ENCODE measurements at regions not wholly inside any gene's neighbourhood (a gene's known extent, or its start where the extent isn't known, plus 50 kb on each side); places are given as distances from the start of the nearest gene placed in this dataset.

- no peak for TF ChIP-seq CTCF (IDR thresholded peaks at IDR 0.05)
- TF ChIP-seq POLR2A (IDR thresholded peaks at IDR 0.05), result no peak
These were observed 264.9 kb downstream of the MREG start for GRCh38 chr2:215748446-215748845.
